Fibroblast of skin of right biceps (primary cell): ENCODE measurements at regions not wholly inside any gene's neighbourhood (a gene's known extent, or its start where the extent isn't known, plus 50 kb on each side); places are given as distances from the start of the nearest gene placed in this dataset.

Source experiments
- DNase-seq: peaks from one replicate; pipeline ENCODE4 v3.0.0-alpha.2; 2013

GRCh38 chr2:114139542-114139941, 249.7 kb downstream of the ACTR3 start:
- DNase-seq: no peak

GRCh38 chr2:114156366-114157056, 266.6 kb downstream of the ACTR3 start:
- DNase-seq: no peak

- no peak for DNase-seq
Observed at GRCh38 chr2:114157057-114157385, 267.1 kb downstream of the ACTR3 start.

GRCh38 chr2:114160263-114160981, 270.5 kb downstream of the ACTR3 start:
- DNase-seq: no peak

- DNase-seq: no peak
Observed at GRCh38 chr2:114161371-114161770, 271.5 kb downstream of the ACTR3 start.

- no peak for DNase-seq
Observed at GRCh38 chr2:114167799-114168198, 274.6 kb upstream of the DPP10 start.

GRCh38 chr2:114170070-114170469, 272.4 kb upstream of the DPP10 start:
- DNase-seq: no peak

GRCh38 chr2:114175507-114175906, 266.9 kb upstream of the DPP10 start:
- DNase-seq: no peak

- no peak for DNase-seq
Observed at GRCh38 chr2:114185501-114185900, 256.9 kb upstream of the DPP10 start.

- no peak for DNase-seq
Observed at GRCh38 chr2:114192362-114192761, 250.1 kb upstream of the DPP10 start.

- no peak for DNase-seq
Observed at GRCh38 chr2:114201781-114202180, 240.7 kb upstream of the DPP10 start.

GRCh38 chr2:114203679-114204078, 238.8 kb upstream of the DPP10 start:
- no peak for DNase-seq

- no peak for DNase-seq
Observed at GRCh38 chr2:114213808-114214207, 228.6 kb upstream of the DPP10 start.

- no peak for DNase-seq
Observed at GRCh38 chr2:114218383-114218782, 224.1 kb upstream of the DPP10 start.

- DNase-seq: no peak
Observed at GRCh38 chr2:114219456-114219855, 223.0 kb upstream of the DPP10 start.

GRCh38 chr2:114222344-114222743, 220.1 kb upstream of the DPP10 start:
- no peak for DNase-seq

- no peak for DNase-seq
Observed at GRCh38 chr2:114231921-114232320, 210.5 kb upstream of the DPP10 start.

- DNase-seq: no peak
Observed at GRCh38 chr2:114237331-114237730, 205.1 kb upstream of the DPP10 start.

- DNase-seq: no peak
Observed at GRCh38 chr2:114238910-114239559, 203.4 kb upstream of the DPP10 start.

- no peak for DNase-seq
Observed at GRCh38 chr2:114248648-114249047, 193.8 kb upstream of the DPP10 start.

- no peak for DNase-seq
Observed at GRCh38 chr2:114252713-114253112, 189.7 kb upstream of the DPP10 start.

- DNase-seq: no peak
Observed at GRCh38 chr2:114254875-114255274, 187.6 kb upstream of the DPP10 start.

GRCh38 chr2:114259389-114259788, 183.1 kb upstream of the DPP10 start:
- DNase-seq: no peak

GRCh38 chr2:114261366-114261765, 181.1 kb upstream of the DPP10 start:
- DNase-seq: no peak
